HEK293 (cell line): ENCODE measurements at regions not wholly inside any gene's neighbourhood (a gene's known extent, or its start where the extent isn't known, plus 50 kb on each side); places are given as distances from the start of the nearest gene placed in this dataset.

Experiments used
- CTCF ChIA-PET: fragments of 350-600 bp; formaldehyde crosslinking; extraction: SDS; loops from one replicate; lab custom pipeline; 2021; ENCODE audit warnings: antibody characterized with exemption; lab: Yijun Ruan, JAX
- POLR2A ChIA-PET: fragments of 300-600 bp; formaldehyde crosslinking; extraction: SDS; loops from one replicate; lab custom pipeline; 2020; ENCODE audit warnings: antibody characterized with exemption, inconsistent platforms; lab: Yijun Ruan, JAX
- H3K27ac ChIP-seq: fragments of 200-500 bp; sonication (Bioruptor generic); 2 replicates; pipeline ENCODE4 v1.5.1; 2014; ENCODE audit warnings: low read depth, low read length, control low read depth, inconsistent platforms; ENCODE audit errors: extremely low read depth
- H3K36me3 ChIP-seq, 2 experiments: fragments of 200-500 bp in 1 of 2; sonication (Bioruptor generic) in 1 of 2; 1 replicate in 1 of 2; 2 replicates in 1 of 2; pipeline ENCODE4 v1.5.1; 2014 to 2017; ENCODE audit warnings: inconsistent platforms in 2 of 2, low read length in 2 of 2; ENCODE audit not compliant: control insufficient read depth in 2 of 2, insufficient read depth in 1 of 2
- H3K4me1 ChIP-seq: fragments of 200-500 bp; sonication (Bioruptor generic); 2 replicates; pipeline ENCODE4 v1.5.1; 2014; ENCODE audit warnings: mild to moderate bottlenecking, low read length, inconsistent platforms; ENCODE audit not compliant: control insufficient read depth, insufficient read depth
- H3K4me3 ChIP-seq: 2 replicates; pipeline ENCODE4 v1.5.1; 2011; ENCODE audit warnings: low read depth, mild to moderate bottlenecking, control low read depth, low read length, moderate library complexity
- H3K9me3 ChIP-seq: fragments of 200-500 bp; sonication (Bioruptor generic); 2 replicates; pipeline ENCODE4 v1.5.1; 2014; ENCODE audit warnings: low read depth, low read length, inconsistent platforms; ENCODE audit not compliant: control insufficient read depth, insufficient read depth
- KLF8 ChIP-seq: fragments of 450-650 bp; formaldehyde crosslinking; IDR thresholded peaks from 2 replicates; pipeline ENCODE4 v1.5.1; 2016; ENCODE audit warnings: missing biosample characterization, missing genetic modification characterization
- MZF1 ChIP-seq: fragments of 450-650 bp; formaldehyde crosslinking; IDR thresholded peaks from 2 replicates; pipeline ENCODE4 v1.5.1; 2017; ENCODE audit warnings: missing biosample characterization, missing genetic modification characterization, borderline replicate concordance
- ZBTB21 ChIP-seq: fragments of 450-650 bp; formaldehyde crosslinking; IDR thresholded peaks from 2 replicates; pipeline ENCODE4 v1.5.1; 2017; ENCODE audit warnings: missing biosample characterization, missing genetic modification characterization
- ZBTB48 ChIP-seq: fragments of 450-650 bp; formaldehyde crosslinking; IDR thresholded peaks from 2 replicates; pipeline ENCODE4 v1.5.1; 2016; ENCODE audit warnings: missing biosample characterization, missing genetic modification characterization
- ZNF16 ChIP-seq: fragments of 450-650 bp; formaldehyde crosslinking; IDR thresholded peaks from 2 replicates; pipeline ENCODE4 v1.5.1; 2016; ENCODE audit warnings: low read depth, missing biosample characterization, missing genetic modification characterization
- ZNF239 ChIP-seq: fragments of 450-650 bp; formaldehyde crosslinking; IDR thresholded peaks from 2 replicates; pipeline ENCODE4 v1.5.1; 2016; ENCODE audit warnings: missing biosample characterization, missing genetic modification characterization
- ZNF26 ChIP-seq: fragments of 450-650 bp; formaldehyde crosslinking; IDR thresholded peaks from 2 replicates; pipeline ENCODE4 v1.5.1; 2016; ENCODE audit warnings: missing biosample characterization, missing genetic modification characterization
- ZNF404 ChIP-seq: fragments of 450-650 bp; formaldehyde crosslinking; IDR thresholded peaks from 2 replicates; pipeline ENCODE4 v1.5.1; 2017; ENCODE audit warnings: missing biosample characterization, missing genetic modification characterization
- ZNF549 ChIP-seq: fragments of 450-650 bp; IDR thresholded peaks from 2 replicates; pipeline ENCODE4 v1.5.1; 2018; ENCODE audit warnings: missing biosample characterization, missing genetic modification characterization, mild to moderate bottlenecking, inconsistent platforms, moderate library complexity
- ZNF626 ChIP-seq: fragments of 450-650 bp; sonication (Bioruptor Pico); formaldehyde crosslinking; IDR thresholded peaks from 2 replicates; pipeline ENCODE4 v1.5.1; 2018; ENCODE audit warnings: missing biosample characterization, missing genetic modification characterization, inconsistent platforms
- ZNF692 ChIP-seq: fragments of 450-650 bp; formaldehyde crosslinking; IDR thresholded peaks from 2 replicates; pipeline ENCODE4 v1.5.1; 2016; ENCODE audit warnings: missing biosample characterization, missing genetic modification characterization
- ZNF76 ChIP-seq: fragments of 450-650 bp; formaldehyde crosslinking; IDR thresholded peaks from 2 replicates; pipeline ENCODE4; 2016; ENCODE audit warnings: low read depth, missing biosample characterization, missing genetic modification characterization, borderline replicate concordance
- TF ChIP-seq, protein P1 (sequence below): fragments of 450-650 bp; formaldehyde crosslinking; IDR thresholded peaks from 2 replicates; pipeline ENCODE4 v1.5.1; 2016; ENCODE audit warnings: missing biosample characterization, missing genetic modification characterization
- TF ChIP-seq, protein P2 (sequence below): fragments of 450-650 bp; IDR thresholded peaks from 2 replicates; pipeline ENCODE4 v1.5.1; 2018; ENCODE audit warnings: missing biosample characterization, mild to moderate bottlenecking, missing genetic modification characterization
- TF ChIP-seq, protein P3 (sequence below): fragments of 450-650 bp; formaldehyde crosslinking; IDR thresholded peaks from 2 replicates; pipeline ENCODE4 v1.5.1; 2017; ENCODE audit warnings: missing biosample characterization, mild to moderate bottlenecking, missing genetic modification characterization, moderate library complexity

DNA sequence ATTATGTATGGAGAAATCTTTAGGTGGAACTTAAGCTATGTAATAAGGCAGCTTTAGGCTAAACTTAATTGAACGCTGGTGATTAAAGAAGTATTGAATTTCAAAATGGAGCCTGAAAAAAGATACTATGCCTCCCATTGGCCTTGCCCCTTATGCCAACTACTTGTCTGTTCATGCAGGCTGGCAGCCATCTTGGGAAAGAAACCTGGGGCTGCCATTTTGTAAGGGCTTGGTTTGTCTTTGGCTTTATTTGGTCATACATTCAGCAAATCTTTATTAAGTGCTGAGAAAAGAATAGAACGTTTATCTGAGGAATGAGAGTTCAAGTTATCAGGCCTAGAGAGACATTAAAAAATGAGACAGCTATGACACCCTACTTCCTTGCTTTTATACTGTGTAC, 231.3 kb downstream of the KCNE4 start (continued):
- TF ChIP-seq ZNF626 = no peak
- no peak for TF ChIP-seq ZNF549
- TF ChIP-seq, protein P1, sequence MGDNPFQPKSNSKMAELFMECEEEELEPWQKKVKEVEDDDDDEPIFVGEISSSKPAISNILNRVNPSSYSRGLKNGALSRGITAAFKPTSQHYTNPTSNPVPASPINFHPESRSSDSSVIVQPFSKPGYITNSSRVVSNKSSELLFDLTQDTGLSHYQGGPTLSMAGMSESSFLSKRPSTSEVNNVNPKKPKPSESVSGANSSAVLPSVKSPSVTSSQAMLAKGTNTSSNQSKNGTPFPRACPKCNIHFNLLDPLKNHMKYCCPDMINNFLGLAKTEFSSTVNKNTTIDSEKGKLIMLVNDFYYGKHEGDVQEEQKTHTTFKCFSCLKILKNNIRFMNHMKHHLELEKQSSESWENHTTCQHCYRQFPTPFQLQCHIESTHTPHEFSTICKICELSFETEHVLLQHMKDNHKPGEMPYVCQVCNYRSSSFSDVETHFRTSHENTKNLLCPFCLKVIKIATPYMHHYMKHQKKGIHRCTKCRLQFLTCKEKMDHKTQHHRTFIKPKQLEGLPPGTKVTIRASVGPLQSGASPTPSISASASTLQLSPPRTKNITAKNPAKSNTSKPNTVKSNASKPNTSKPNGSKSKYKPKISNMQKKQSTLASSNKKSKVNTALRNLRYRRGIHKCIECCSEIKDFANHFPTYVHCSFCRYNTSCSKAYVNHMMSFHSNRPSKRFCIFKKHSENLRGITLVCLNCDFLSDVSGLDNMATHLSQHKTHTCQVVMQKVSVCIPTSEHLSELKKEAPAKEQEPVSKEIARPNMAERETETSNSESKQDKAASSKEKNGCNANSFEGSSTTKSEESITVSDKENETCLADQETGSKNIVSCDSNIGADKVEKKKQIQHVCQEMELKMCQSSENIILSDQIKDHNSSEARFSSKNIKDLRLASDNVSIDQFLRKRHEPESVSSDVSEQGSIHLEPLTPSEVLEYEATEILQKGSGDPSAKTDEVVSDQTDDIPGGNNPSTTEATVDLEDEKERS = no peak
- no peak for TF ChIP-seq ZNF692 (tag by site-specific recombination)

- CTCF ChIA-PET = interaction anchor here (0.7 kb wide), 1 partner anchor 132 kb away, joined by 3 read pairs; no protein-coding TSS in a partner anchor
- H3K4me1 ChIP-seq = no peaks in the 10 kb centered on the region
- no peak for TF ChIP-seq ZBTB21
- TF ChIP-seq ZNF16 (tag by site-specific recombination) = no peak
- no peak for TF ChIP-seq ZNF404 (tag by site-specific recombination)
- TF ChIP-seq, protein P2, sequence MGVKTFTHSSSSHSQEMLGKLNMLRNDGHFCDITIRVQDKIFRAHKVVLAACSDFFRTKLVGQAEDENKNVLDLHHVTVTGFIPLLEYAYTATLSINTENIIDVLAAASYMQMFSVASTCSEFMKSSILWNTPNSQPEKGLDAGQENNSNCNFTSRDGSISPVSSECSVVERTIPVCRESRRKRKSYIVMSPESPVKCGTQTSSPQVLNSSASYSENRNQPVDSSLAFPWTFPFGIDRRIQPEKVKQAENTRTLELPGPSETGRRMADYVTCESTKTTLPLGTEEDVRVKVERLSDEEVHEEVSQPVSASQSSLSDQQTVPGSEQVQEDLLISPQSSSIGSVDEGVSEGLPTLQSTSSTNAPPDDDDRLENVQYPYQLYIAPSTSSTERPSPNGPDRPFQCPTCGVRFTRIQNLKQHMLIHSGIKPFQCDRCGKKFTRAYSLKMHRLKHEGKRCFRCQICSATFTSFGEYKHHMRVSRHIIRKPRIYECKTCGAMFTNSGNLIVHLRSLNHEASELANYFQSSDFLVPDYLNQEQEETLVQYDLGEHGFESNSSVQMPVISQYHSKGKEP (tag by site-specific recombination) = no peak
- TF ChIP-seq ZNF76 (tag by site-specific recombination) = no peak
- TF ChIP-seq ZNF239 (tag by site-specific recombination) = no peak
- TF ChIP-seq KLF8 = no peak
- TF ChIP-seq, protein P3, sequence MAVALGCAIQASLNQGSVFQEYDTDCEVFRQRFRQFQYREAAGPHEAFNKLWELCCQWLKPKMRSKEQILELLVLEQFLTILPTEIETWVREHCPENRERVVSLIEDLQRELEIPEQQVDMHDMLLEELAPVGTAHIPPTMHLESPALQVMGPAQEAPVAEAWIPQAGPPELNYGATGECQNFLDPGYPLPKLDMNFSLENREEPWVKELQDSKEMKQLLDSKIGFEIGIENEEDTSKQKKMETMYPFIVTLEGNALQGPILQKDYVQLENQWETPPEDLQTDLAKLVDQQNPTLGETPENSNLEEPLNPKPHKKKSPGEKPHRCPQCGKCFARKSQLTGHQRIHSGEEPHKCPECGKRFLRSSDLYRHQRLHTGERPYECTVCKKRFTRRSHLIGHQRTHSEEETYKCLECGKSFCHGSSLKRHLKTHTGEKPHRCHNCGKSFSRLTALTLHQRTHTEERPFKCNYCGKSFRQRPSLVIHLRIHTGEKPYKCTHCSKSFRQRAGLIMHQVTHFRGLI (tag by site-specific recombination) = no peak
- TF ChIP-seq ZNF26 (tag by site-specific recombination) = no peak
- no peak for TF ChIP-seq MZF1 (tag by site-specific recombination)
- no peak for TF ChIP-seq ZBTB48
These were observed 231.8 kb downstream of the KCNE4 start for GRCh38 chr2:223283771-223284170.

More at GRCh38 chr2:223283771-223284170, 231.8 kb downstream of the KCNE4 start:
- H3K36me3 ChIP-seq = no peaks in the 10 kb centered on the region
- no peaks in the 10 kb centered on the region for H3K9me3 ChIP-seq
- H3K4me3 ChIP-seq = no peak overlapping the region
- no peak overlapping the region for H3K27ac ChIP-seq
- POLR2A ChIA-PET = no interaction called here
